H9 (cell line): ENCODE measurements at regions not wholly inside any gene's neighbourhood (a gene's known extent, or its start where the extent isn't known, plus 50 kb on each side); places are given as distances from the start of the nearest gene placed in this dataset.

Experiments
- DNase-seq: peaks from one replicate; pipeline ENCODE4 v3.0.0-alpha.2; 2017
- H2AFZ ChIP-seq: one replicate; pipeline ENCODE4 v1.6.1; 2013; ENCODE audit warnings: mild to moderate bottlenecking, low read length, control low read depth, moderate library complexity
- H2AK5ac ChIP-seq: 2 replicates; pipeline ENCODE4 v1.6.1; 2013; ENCODE audit warnings: low read length, control low read depth, mixed read lengths; ENCODE audit not compliant: insufficient read length
- H2BK120ac ChIP-seq: one replicate; pipeline ENCODE4 v1.6.1; 2013; ENCODE audit warnings: low read depth, mild to moderate bottlenecking, low read length, control low read depth, inconsistent platforms; ENCODE audit not compliant: poor library complexity, severe bottlenecking
- H2BK12ac ChIP-seq: 2 replicates; pipeline ENCODE4 v1.6.1; 2013; ENCODE audit warnings: low read length, control low read depth, mixed read lengths, low read depth; ENCODE audit not compliant: insufficient read length
- H2BK15ac ChIP-seq: 2 replicates; pipeline ENCODE4 v1.6.1; 2013; ENCODE audit warnings: low read depth, low read length, control low read depth
- H2BK20ac ChIP-seq: one replicate; pipeline ENCODE4 v1.6.1; 2013; ENCODE audit warnings: low read depth, mild to moderate bottlenecking, low read length, control low read depth, inconsistent platforms; ENCODE audit not compliant: poor library complexity, severe bottlenecking
- H2BK5ac ChIP-seq: 2 replicates; pipeline ENCODE4 v1.6.1; 2013; ENCODE audit warnings: low read length, control low read depth, mixed read lengths; ENCODE audit not compliant: insufficient read length
- H3K14ac ChIP-seq: 2 replicates; pipeline ENCODE4 v1.6.1; 2013; ENCODE audit warnings: low read length, control low read depth; ENCODE audit not compliant: insufficient read depth
- H3K18ac ChIP-seq: 2 replicates; pipeline ENCODE4 v1.6.1; 2013; ENCODE audit warnings: low read depth, mild to moderate bottlenecking, mixed read lengths, low read length, control low read depth; ENCODE audit not compliant: insufficient read length
- H3K23ac ChIP-seq: 2 replicates; pipeline ENCODE4 v1.6.1; 2013; ENCODE audit warnings: low read length, control low read depth, mixed read lengths, low read depth; ENCODE audit not compliant: insufficient read length
- H3K23me2 ChIP-seq: 2 replicates; pipeline ENCODE4 v1.6.1; 2013; ENCODE audit warnings: low read depth, mild to moderate bottlenecking, mixed read lengths, low read length, control low read depth; ENCODE audit not compliant: insufficient read length, poor library complexity, severe bottlenecking
- H3K27ac ChIP-seq: 2 replicates; pipeline ENCODE4 v1.5.1; 2013; ENCODE audit warnings: low read length, control low read depth, mixed read lengths, low read depth; ENCODE audit not compliant: insufficient read length
- H3K27me3 ChIP-seq: 2 replicates; pipeline ENCODE4 v1.6.1; 2013; ENCODE audit warnings: low read length, control low read depth, inconsistent platforms; ENCODE audit not compliant: insufficient read depth
- H3K4ac ChIP-seq: 2 replicates; pipeline ENCODE4 v1.6.1; 2013; ENCODE audit warnings: low read depth, mild to moderate bottlenecking, control low read depth, inconsistent platforms, low read length, moderate library complexity
- H3K4me1 ChIP-seq: 2 replicates; pipeline ENCODE4 v1.6.1; 2013; ENCODE audit warnings: low read length, control low read depth, inconsistent platforms; ENCODE audit not compliant: insufficient read depth
- H3K4me2 ChIP-seq: 2 replicates; pipeline ENCODE4 v1.6.1; 2013; ENCODE audit warnings: low read length, control low read depth, mixed read lengths; ENCODE audit not compliant: insufficient read length, insufficient read depth
- H3K56ac ChIP-seq: 2 replicates; pipeline ENCODE4 v1.6.1; 2013; ENCODE audit warnings: low read depth, mild to moderate bottlenecking, mixed read lengths, low read length, control low read depth; ENCODE audit not compliant: insufficient read length
- H3K79me1 ChIP-seq: 2 replicates; pipeline ENCODE4 v1.6.1; 2013; ENCODE audit warnings: low read depth, mild to moderate bottlenecking, moderate library complexity, low read length, control low read depth, inconsistent platforms; ENCODE audit not compliant: insufficient read depth, poor library complexity, severe bottlenecking
- H3K79me2 ChIP-seq: 2 replicates; pipeline ENCODE4 v1.6.1; 2013; ENCODE audit warnings: low read length, control low read depth, inconsistent platforms; ENCODE audit not compliant: insufficient read depth
- H3K9ac ChIP-seq: 2 replicates; pipeline ENCODE4 v1.6.1; 2013; ENCODE audit warnings: low read length, control low read depth, mixed read lengths; ENCODE audit not compliant: insufficient read length; ENCODE audit errors: extremely low read depth
- H3K9me3 ChIP-seq: one replicate; pipeline ENCODE4 v1.6.1; 2013; ENCODE audit warnings: low read depth, low read length, inconsistent platforms; ENCODE audit not compliant: control insufficient read depth
- H3T11ph ChIP-seq: one replicate; pipeline ENCODE4 v1.6.1; 2013; ENCODE audit warnings: mild to moderate bottlenecking, low read length, control low read depth, inconsistent platforms
- H4K20me1 ChIP-seq: one replicate; pipeline ENCODE4 v1.6.1; 2013; ENCODE audit not compliant: control insufficient read depth, insufficient read length, insufficient read depth
- H4K5ac ChIP-seq: 2 replicates; pipeline ENCODE4 v1.6.1; 2013; ENCODE audit warnings: low read depth, mild to moderate bottlenecking, mixed read lengths, low read length, control low read depth; ENCODE audit not compliant: insufficient read length
- H4K8ac ChIP-seq: replicated peaks from 2 replicates; pipeline ENCODE4 v1.6.1; 2013; ENCODE audit warnings: low read length, control low read depth, mixed read lengths, low read depth; ENCODE audit not compliant: insufficient read length
- H4K91ac ChIP-seq: 2 replicates; pipeline ENCODE4 v1.6.1; 2013; ENCODE audit warnings: low read depth, mild to moderate bottlenecking, moderate library complexity, mixed read lengths, low read length, control low read depth; ENCODE audit not compliant: insufficient read length
- H3K27ac Mint-ChIP-seq, 3 experiments: 2 replicates in 2 of 3; 3 replicates in 1 of 3; pipeline ENCODE4 v1.8.0; 2020 to 2021; ENCODE audit warnings: mixed read lengths in 3 of 3, mild to moderate bottlenecking in 1 of 3, moderate library complexity in 1 of 3
- H3K27me3 Mint-ChIP-seq: 2 replicates; pipeline ENCODE4 v1.8.0; 2021; ENCODE audit warnings: low read depth, mild to moderate bottlenecking, moderate library complexity, mixed read lengths
- H3K36me3 Mint-ChIP-seq, 3 experiments: 2 replicates in 2 of 3; 3 replicates in 1 of 3; pipeline ENCODE4 v1.8.0; 2020 to 2021; ENCODE audit warnings: low read depth in 3 of 3, mixed read lengths in 3 of 3; ENCODE audit not compliant: insufficient read depth in 1 of 3
- H3K4me1 Mint-ChIP-seq, 2 experiments: 2 replicates each; pipeline ENCODE4 v1.8.0; 2020; ENCODE audit warnings: mixed read lengths in 2 of 2
- H3K4me3 Mint-ChIP-seq, 2 experiments: 2 replicates in 1 of 2; 3 replicates in 1 of 2; pipeline ENCODE4 v1.8.0; 2020 to 2021; ENCODE audit warnings: mild to moderate bottlenecking in 2 of 2, mixed read lengths in 2 of 2, moderate library complexity in 1 of 2
- H3K9me3 Mint-ChIP-seq, 2 experiments: 2 replicates in 1 of 2; 3 replicates in 1 of 2; pipeline ENCODE4 v1.8.0; 2020; ENCODE audit warnings: mild to moderate bottlenecking in 2 of 2, mixed read lengths in 2 of 2, moderate library complexity in 1 of 2
- CTCF ChIP-seq: fragments of 200-600 bp; sonication (generic); conservative IDR thresholded peaks from 3 replicates; pipeline ENCODE4 v1.8.0; 2021; ENCODE audit warnings: antibody characterized with exemption, mild to moderate bottlenecking
- WGBS: extraction: QIAGEN DNeasy Blood & Tissue Kit; methylation state at CpG from one replicate; pipeline ENCODE4 v1.1.7; 2013; ENCODE audit warnings: missing lambda C conversion rate, low lambda C conversion rate, mixed read lengths; ENCODE audit not compliant: insufficient read length; ENCODE audit errors: extremely low coverage; 5-methylcytosine and 5-hydroxymethylcytosine counted together

DNA sequence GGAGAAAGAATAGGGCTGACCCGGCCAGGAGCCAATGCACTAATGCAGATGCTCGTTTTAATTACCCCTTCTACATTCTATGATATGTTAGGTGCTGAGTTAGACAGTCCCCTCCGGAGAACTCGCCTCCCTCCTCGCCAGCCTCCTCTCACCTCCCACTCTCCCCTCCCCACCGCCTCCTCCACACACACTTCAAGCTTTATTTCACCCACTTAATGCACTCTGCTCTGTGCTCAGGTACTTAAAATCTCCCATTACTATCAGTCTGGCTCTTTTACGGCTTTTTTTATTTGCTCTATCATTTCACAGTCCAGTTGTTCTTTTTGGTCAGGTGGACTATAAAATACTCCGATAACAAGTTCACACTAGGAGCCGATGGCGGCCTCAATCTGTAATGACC is 231.6 kb downstream of the TEX36 start:
- no peak for TF ChIP-seq CTCF
- H3T11ph ChIP-seq, result no peak overlapping the region
- no peak overlapping the region for H3K56ac ChIP-seq
- H3K9ac ChIP-seq, result no peak overlapping the region
- no peak overlapping the region for H2BK5ac ChIP-seq
- no peak overlapping the region for H2BK15ac ChIP-seq
- Mint-ChIP-seq H3K9me3 (no peaks in the 10 kb centered on the region; a peak in 1 of 5 replicates), H3K36me3 (peaks cover 0 to 2% (median 0%) of the 10 kb centered on the region in 3 experiments; a peak in 2 of 7 replicates), H3K4me1 (peaks cover 14 to 15% of the 10 kb centered on the region in 2 experiments), H3K4me3 (no peak overlapping the region), H3K27ac (peak overlapping the region in 1 of 3 experiments; percentile 27; a peak in 1 of 7 replicates), H3K27me3 (peaks cover 2% of the 10 kb centered on the region)
- H4K20me1 ChIP-seq, result no peaks in the 10 kb centered on the region
- no CpG with 5 or more reads among the region's 10 CpGs for WGBS
- DNase-seq, result no peak
- no peak overlapping the region for H2AK5ac ChIP-seq
- H3K27me3 ChIP-seq, result no peaks in the 10 kb centered on the region
- no peak overlapping the region for H3K4ac ChIP-seq
- no peak overlapping the region for H2AFZ ChIP-seq
- H4K91ac ChIP-seq, result no peak overlapping the region
- H3K18ac ChIP-seq, result no peak overlapping the region
- H4K5ac ChIP-seq, result no peak overlapping the region
- no peak overlapping the region for H4K8ac ChIP-seq
- H2BK20ac ChIP-seq, result no peak overlapping the region
- no peak overlapping the region for H3K14ac ChIP-seq
- no peak overlapping the region for H3K27ac ChIP-seq
- no peak overlapping the region for H3K4me2 ChIP-seq
- no peaks in the 10 kb centered on the region for H3K79me1 ChIP-seq
- H2BK12ac ChIP-seq, result no peak overlapping the region
- H3K9me3 ChIP-seq, result no peaks in the 10 kb centered on the region
- H2BK120ac ChIP-seq, result no peak overlapping the region
- no peak overlapping the region for H3K23ac ChIP-seq
- H3K23me2 ChIP-seq, result no peaks in the 10 kb centered on the region
- H3K4me1 ChIP-seq, result no peaks in the 10 kb centered on the region; the same call in 1 of the 2 replicates
- no peaks in the 10 kb centered on the region for H3K79me2 ChIP-seq
